GM21526 (cell line): ENCODE measurements at regions not wholly inside any gene's neighbourhood (a gene's known extent, or its start where the extent isn't known, plus 50 kb on each side); places are given as distances from the start of the nearest gene placed in this dataset.
"Not testable (repeated sequence)": the region's sequence is repeated elsewhere in the genome, so short reads cannot be mapped to it uniquely, and the experiment has no call there.

Experiments used
- ATAC-seq: cut with Tn5 transposase; IDR thresholded peaks from one replicate; pipeline ENCODE4 v1.9.1; 2021; ENCODE audit warnings: moderate library complexity; ENCODE audit not compliant: unreplicated experiment, low FRiP score

DNA sequence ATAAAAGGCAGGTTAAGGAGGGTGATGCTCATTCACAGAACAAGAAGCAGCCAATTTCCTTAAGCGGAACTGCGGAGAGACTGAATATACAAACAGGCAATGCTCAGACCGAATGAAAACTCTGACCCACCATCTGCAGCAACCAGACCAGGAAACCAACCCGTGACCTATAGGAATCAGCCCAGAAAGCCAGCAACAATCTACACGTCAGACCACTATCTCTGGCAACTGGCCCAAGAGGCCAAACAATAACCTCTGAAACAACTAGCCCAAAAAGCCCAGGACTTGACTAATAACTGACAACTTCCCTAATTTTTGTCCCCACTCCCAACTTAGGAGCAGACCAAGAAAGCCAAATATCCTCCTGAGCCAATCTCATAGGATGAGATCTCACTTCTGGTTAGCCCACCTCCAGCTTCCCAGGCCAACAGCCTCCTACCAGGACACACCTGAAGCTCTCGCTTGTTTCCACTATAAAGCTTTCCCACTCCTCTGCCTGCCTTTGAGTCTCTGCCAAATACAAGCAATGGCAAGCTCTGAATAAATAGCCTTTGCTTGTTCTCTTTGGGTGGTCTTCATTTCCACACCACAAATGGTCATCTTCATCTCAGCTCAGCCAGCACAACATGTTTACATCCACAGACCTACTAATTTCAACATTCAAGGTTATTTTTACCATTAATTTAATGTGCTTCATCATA, 168.5 kb downstream of the HSD17B3 start:
- ATAC-seq = no peak

DNA sequence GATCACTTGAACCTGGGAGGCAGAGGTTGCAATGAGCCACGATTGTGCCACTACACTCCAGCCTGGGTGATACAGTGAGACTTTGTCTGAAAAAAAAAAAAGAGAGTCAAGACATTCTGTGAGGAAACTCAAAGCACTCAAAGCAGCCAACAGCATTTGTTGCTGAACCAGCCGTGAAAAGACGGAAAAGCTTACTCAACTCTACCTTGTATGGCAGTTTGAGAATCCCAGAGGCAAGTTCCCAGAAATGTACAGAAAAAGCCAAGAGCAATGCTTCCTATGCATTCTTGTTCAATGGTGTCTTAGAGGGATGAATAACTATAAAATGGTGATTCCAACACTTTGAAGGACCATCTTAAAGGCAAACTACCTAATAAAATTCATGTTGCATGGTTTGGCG, 170.2 kb downstream of the HSD17B3 start:
- ATAC-seq = no peak

DNA sequence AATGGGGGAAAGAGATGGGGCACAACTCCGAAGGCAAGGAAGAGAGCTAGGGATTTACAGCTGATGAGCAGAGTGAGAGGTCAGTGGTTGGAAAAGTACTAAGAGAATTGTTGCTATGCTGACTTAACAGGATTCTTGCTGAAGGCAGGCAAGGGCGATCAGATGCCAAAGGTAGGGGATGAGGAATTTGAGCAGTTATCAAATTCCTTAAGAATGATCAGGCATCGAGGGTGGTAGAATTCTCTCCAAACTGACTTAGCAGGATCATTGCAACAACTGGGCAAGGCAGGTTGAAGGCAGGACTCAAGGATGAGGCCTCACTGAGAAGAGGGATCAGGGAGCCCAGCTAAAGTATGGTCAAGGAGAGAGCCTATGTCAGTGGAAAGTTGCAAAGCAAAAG, 171.0 kb downstream of the HSD17B3 start:
- ATAC-seq = no peak

DNA sequence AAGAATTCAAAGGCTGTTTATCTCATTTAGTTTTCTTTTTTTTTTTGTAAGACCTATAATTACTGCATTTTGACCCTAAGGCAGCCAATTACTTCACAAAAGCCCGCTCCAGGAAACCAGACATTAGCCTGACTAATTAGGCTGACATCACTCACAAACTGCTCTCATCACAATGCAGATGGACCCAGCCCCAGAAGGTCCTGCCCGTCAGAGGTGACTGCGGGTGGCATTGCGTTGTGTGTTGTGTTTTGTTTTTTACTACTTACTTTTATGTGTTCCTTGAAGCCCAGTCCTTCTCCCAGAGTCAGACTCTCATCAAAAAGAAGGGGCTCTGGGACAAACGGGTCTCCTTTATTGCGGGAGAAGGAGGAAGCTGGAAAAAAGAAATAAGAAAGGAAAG, 172.2 kb downstream of the HSD17B3 start:
- no peak for ATAC-seq

DNA sequence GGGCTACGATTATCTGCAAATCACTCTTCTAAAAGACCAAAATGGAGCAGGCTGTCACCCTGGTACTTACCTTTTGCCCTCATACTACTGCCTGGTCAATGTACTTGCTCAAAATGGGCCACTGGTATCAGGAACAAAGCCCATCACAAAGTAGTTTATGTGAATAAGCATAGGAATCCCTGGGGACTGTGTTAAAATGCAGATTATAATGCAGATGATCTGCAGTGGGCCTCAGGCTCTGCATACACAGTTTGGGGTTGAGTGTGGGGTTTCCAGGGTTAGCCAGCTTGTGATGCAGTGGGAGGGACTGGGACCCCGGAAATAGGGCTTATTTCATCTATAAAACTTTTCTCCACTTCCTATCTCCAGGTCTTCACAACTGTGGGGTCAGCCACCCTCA, 173.1 kb downstream of the HSD17B3 start:
- no peak for ATAC-seq

DNA sequence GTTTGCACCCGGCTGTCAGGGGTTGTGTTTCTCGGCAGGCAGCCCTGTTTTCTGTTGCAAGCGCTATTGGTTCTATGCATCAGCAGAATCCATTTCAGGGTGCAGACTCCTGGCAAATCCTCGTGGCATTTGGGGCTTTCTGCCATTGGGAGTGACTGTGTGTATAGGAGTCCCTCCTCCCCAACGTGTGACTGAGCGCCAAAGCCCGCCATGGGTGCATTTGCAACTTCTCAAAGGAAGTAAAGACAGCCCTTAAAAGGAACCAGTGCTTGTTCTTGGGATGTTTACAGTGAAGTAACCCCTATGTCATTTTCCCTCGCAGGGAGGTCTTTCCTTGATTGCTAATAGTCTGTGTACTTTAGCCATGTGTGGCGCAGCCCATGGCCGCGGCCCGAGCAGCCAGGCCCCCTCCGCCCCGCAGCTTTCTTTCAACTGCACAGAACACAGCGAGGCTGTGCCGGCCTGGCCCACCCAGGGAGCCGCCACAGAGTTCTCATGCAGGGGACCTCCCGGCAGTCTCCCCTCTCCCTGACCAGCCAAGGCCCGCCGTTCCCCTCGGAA, 175.6 kb downstream of the HSD17B3 start:
- no peak for ATAC-seq

DNA sequence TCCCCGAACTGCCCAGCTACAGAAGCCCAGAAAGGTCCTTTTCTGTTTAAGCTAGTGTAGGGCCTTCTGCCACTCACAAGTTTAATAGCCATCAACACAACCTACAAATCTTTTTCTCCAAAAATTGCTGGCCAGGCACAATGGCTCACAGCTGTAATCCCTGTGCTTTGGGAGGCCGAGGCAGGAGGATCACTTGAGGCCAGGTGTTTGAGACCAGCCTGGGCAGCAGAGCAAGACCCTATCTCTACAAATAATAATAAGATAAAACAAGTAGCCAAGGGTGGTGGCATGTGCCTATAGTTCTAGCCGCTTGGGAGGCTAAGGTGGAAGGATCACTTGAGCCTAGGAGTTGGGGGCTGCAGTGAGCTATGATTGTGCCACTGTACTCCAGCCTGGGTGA, 176.4 kb downstream of the HSD17B3 start:
- no peak for ATAC-seq

DNA sequence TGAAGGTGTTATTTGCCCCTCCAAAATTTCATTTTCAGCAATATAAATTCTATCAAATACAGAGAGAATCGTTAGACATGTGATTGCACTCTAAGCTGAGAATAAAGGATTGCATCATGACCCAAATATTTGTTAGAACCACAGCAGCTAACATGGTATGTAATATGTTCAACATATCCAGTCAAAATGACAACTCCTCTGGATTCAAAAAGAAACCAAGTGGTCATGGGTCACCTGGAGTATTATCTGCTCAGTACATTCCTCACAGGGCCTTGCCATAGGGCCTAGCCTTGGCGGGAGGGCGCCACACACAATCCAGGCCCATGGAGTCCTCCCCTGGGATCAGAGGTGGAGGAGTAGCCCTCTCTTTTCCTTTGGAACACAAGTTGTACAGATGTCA, 179.2 kb downstream of the HSD17B3 start:
- ATAC-seq = no peak

DNA sequence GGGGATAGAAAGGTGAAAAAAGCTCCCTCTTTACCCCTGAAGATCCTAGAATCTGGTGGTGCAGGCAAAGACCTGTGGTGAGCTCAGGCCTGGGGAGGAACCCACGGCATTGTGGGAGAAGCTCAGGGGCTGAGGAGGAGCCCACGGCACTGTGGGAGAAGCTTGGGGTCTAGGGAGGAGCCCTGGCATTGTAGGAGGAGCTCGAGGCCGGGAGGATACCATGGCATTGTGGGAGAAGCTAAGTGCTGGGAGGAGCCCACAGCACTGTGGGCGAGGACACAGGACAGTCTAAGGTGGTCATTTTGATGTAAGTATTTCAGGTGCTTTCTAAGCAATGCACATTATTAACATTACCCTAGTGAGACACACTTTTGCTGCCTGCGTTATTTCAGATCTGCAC, 179.7 kb downstream of the HSD17B3 start:
- ATAC-seq = no peak

DNA sequence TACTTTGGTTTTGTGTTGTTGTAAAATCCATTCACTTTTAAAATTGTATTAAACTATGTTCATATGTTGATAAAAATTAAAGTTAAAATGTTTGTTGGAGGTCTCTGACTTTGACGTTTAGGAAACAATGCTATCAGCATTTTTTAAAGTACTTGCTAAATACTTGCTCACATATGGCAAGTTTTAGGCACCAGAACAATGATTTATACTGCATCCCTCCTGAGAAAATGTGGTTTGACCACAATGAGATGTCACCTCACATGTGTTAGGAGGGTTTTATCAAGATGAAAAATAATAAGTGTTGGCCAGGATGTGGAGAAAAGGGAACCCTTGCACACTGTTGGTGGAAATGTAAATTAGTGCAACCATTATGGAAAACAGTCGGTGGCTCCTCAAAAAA, 180.8 kb downstream of the HSD17B3 start:
- ATAC-seq = no peak

DNA sequence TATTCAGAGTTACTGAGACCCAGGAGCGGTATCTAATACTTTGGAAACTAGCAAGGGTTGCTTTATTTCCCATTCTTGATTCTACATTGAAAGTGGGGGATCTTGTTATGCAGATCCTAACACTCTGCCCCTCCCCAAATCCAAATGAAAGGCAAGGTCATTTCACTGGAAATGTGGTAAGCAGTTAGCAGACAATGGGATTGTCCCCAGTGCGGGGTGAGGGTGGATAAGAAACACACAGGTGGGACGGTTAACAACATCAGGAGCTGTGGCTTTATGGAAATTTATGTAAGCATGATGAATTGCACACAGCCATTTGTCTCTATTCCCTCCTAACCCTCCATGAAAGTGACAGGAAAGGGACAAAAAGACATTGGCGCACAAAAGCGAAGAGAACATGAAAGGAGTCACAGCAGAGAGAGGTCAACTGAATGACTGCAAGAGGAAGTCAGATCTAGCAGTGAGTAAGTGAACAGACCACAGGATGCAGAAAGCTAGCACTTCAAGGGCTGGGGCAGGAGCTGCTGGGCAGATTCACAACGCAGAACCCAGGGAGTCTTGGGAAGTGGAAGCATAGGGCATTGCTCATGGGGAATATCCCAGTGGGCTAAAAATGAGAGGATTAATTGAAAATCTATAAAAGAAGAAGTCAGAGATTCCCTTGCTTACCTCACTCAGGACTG, 184.4 kb downstream of the HSD17B3 start:
- ATAC-seq = no peak

DNA sequence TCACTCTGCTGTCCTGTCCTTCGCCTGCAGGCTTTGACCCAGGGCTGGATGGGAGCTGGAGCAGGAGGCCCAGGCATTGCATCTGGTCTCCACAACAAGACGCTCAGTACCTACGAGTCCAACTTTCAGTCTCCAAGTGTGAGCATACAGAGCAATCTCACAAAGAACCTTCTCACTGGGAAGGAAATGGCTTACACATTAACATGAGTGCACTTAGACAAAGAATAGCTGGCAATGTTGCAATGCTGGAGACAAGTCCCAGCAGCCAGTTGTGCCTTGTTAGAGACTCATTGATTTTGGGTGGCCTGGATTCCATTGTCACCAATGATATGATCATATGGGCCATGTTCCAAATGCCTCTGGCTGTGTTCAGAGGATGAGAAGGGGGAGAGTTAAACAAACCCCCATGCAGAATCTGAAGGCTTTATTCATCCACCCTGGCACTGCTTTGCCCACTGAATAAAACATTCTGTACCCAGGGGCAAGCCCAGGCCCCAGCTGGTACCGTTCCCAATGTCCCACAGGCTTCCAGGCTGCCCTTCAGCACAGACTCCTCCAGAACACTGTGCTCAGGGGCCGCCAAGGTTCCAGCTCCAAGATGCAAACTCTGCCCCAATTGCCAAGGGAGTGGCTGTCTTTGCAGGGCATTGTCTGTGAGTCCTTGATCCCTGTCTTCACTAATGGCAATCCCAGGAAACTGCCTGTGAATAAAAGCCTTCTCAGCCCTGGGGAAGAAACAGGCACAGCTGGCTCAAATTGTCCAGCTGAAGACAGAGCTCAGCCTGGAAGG, 185.5 kb downstream of the HSD17B3 start:
- ATAC-seq = no peak

DNA sequence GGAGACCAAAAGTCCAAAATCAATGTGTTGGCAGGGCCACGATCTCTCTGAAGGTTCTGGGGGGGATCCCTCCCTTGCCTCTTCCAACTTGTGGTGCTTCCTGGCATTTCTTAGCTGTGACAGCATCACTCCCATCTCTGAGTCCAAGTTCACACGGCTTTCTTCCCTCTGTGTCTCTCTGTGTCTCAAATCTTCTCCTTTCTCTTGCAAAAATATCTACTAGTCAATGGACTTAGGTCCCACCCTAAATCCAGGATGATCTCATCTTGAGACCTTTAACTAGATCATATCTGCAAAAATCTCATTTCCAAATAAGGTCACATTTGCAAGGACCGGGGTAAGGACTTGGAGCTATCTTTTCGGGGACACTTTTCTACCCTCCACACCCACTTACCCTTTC, 186.1 kb downstream of the HSD17B3 start:
- no peak for ATAC-seq

DNA sequence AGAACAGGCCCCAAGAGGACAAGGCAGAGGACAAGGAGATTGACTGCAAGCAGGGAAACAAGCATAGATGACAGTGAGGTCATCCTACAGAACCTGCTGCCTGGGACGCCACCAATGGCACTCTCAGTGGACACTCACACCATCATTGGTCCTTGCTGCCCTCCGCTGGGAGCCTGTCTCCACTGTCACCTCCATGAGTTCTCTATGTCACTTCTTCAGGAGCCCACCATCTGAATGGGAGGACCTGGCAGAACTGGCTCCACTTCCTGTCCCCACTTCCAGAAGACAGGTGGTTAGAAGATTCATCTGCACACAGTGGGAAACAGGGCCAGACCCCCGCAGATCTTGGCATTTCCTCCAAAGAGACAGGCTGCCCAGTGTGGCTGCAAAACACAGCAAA, 188.9 kb downstream of the HSD17B3 start:
- ATAC-seq = no peak

DNA sequence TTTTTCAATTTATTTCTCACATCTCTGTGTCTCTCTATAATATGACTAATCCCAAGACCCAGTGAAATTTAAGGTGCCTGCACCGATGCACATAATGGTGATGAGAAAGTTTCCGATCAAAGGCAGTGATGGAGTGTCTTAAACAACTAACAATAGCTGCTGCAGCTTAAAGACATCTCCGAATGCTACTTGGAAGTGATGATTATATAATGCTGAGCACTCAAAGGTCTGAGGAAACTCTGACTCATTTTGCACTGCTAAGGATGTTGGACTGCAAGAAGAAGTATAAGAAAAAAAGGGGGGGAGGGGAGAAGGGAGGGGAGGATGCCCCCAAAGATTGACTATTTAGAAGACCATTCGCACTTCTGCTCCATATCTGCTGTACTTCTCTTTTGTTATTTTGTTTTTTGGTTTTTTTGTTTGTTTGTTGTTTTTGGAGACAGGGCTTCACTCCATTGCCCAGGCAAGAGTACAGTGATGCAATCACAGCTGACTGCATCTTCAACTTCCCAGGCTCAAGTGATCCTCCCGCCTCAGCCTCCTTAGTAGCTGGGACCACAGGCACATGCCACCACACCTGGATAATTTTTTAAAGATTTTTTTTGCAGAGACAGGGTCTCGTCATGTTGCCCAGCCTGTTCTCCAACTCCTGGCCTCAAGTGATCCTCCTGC, 192.2 kb downstream of the HSD17B3 start:
- ATAC-seq = no peak

DNA sequence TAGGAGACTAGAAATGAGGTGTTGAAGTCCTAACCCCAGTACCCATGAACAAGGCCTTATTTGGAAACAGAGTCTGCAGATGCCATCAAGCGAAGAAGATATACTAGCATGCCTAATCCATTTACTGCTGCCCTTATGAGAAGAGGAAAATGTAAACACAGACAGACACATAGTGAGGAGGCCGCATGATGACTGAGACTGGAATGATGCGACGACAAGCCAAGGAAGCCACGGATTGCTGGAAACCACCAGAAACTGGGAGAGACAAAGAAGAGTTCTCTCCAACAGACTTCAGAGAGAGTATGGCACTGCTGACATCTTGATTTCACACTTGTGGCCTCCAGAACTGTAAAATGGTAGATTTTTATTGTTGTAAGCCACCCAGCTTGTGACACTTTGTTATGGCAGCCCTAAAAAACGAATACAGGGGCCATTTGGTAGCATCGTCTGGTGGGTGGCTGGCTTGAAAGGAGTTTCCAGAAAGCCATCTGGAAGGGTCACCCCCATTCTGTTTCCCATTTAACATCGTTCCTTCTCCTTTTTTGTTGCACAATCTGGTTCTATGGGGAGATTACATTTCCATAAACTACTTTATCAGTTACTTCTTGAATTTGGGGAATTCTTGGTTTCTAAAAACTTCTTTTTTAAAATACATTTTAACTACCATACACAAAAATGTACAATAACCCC, 193.1 kb downstream of the HSD17B3 start:
- no peak for ATAC-seq

DNA sequence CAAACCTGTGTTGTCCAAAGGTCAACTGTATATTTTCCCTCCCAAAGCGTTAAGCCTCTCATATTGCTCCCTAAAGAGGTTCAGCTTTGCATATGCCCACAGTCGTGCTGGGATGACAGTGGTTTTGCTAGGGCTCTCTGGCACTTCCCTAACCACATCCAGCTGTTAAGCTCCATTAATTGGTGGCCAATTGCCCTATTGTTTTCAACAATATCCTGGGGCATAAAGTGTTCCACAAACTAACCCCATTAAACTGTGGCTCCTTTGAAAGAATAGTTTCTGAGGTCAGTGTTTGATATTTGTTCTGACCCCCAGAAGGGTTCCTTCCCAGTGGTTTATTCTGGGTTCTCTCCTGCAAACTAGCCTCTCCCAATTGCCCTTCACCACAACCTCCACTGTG, 194.5 kb downstream of the HSD17B3 start:
- ATAC-seq = no peak

DNA sequence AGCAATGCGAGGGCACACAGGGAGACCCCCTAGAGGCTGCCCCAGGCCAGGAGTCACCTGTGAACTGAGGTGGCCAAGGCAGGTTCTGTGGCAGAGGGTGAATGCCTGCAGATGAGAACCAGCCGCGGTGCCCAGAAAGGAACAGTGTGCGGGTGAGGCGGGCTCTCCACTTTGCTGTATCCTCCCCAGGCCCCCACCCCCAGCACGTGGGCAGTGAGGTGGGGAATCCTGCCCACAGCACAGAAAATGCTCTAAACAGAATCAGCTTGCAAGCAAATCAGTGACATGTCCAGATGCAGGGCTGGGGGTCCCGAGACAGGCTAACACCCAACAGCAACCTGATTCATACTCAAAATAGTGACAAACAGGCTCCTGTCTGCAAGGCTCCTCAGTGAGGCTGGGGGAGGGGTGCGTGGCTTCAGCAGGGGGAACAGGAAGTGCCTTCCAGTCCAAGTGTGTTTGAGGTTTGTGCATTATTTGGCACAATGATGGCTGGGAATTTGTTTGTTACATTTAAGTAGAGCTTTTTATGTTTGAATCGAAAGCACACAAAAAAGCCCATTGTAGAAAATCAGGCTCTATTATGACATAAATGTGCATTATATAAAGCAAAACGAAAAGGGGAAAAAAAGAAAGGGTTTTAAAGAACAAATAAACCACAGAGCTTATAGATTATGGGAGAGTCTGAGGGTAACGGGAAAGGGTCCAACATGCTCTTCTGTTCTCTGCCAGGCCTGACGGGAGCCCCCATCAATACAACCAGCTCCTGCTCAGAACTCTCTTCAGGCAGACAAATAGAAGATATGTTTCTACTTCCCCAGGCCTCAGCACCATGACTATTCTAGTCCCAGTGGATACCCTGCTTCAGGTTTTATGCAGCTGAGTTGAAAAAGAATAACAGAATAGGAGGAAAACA, 201.3 kb downstream of the HSD17B3 start:
- no peak for ATAC-seq

DNA sequence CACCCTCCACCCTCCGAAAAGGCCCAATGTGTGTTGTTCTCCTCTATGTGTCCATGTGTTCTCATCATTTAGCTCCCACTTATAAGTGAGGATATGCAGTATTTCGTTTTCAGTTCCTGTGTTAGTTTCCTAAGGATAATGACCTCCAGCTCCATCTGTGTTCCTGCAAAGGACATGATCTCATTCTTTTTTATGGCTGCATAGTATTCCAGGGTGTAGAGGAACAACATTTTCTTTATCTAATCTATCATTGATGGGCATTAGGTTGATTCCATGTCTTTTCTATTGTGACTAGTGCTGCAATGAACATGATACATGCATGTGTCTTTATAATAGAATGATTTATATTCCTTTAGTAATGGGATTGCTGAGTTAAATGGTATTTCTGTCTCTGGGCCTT, 211.3 kb downstream of the HSD17B3 start:
- not testable (repeated sequence) for ATAC-seq
